ENCODE measurements at regions not wholly inside any gene's neighbourhood (a gene's known extent, or its start where the extent isn't known, plus 50 kb on each side); places are given as distances from the start of the nearest gene placed in this dataset.
"Not testable (repeated sequence)": the region's sequence is repeated elsewhere in the genome, so short reads cannot be mapped to it uniquely, and the experiment has no call there.

GRCh38 chr6:120496661-120497060 lies 837.6 kb downstream of the TBC1D32 start:
- Mint-ChIP-seq H3K4me3 (no peak overlapping the region), H3K9me3 (no peaks in the 10 kb centered on the region), H3K4me1 (no peaks in the 10 kb centered on the region), H3K27ac (no peak overlapping the region), H3K36me3 (no peaks in the 10 kb centered on the region), H3K27me3 (no peaks in the 10 kb centered on the region)

GRCh38 chr6:120493505-120493904 lies 840.8 kb downstream of the TBC1D32 start:
- H3K4me3 Mint-ChIP-seq: no peak overlapping the region
- H3K9me3 Mint-ChIP-seq: no peaks in the 10 kb centered on the region
- no peaks in the 10 kb centered on the region for H3K36me3 Mint-ChIP-seq
- no peaks in the 10 kb centered on the region for H3K27me3 Mint-ChIP-seq
- no peak overlapping the region for H3K27ac Mint-ChIP-seq
- H3K4me1 Mint-ChIP-seq: peaks cover 0 to 2% (median 0%) of the 10 kb centered on the region in 3 donors

- peaks cover 0 to 2% (median 0%) of the 10 kb centered on the region in 3 donors for H3K4me1 Mint-ChIP-seq
- no peak overlapping the region for H3K4me3 Mint-ChIP-seq
- peaks cover 0 to 2% (median 0%) of the 10 kb centered on the region in 3 donors for H3K9me3 Mint-ChIP-seq
- no peak overlapping the region for H3K27ac Mint-ChIP-seq
- H3K27me3 Mint-ChIP-seq: no peaks in the 10 kb centered on the region
- no peaks in the 10 kb centered on the region for H3K36me3 Mint-ChIP-seq
These were observed 844.3 kb downstream of the TBC1D32 start for GRCh38 chr6:120489941-120490340.

DNA sequence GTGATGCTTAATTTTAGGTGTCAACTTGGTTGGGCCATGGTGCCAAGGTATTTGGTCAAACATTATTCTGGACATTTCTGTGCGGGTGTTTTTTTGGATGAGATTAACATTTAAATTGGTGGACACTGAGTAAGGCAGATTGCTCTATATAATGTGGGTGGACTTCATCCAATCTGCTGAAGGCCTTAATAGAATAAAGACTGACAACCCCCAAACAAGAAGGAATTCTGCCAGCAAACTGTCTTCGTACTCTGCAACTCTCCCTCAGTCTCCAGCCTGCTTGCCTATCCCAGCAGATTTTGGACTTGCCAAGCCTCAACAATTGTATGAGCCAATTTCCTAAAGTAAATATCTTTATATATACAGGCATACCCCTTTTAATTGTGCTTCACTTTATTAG lies 850.1 kb downstream of the TBC1D32 start:
- no peak overlapping the region for H3K4me3 Mint-ChIP-seq
- H3K4me1 Mint-ChIP-seq: no peaks in the 10 kb centered on the region
- no peak overlapping the region for H3K27ac Mint-ChIP-seq
- peaks cover 3 to 12% (median 9%) of the 10 kb centered on the region in 3 donors for H3K9me3 Mint-ChIP-seq
- H3K27me3 Mint-ChIP-seq: no peaks in the 10 kb centered on the region
- no peaks in the 10 kb centered on the region for H3K36me3 Mint-ChIP-seq

DNA sequence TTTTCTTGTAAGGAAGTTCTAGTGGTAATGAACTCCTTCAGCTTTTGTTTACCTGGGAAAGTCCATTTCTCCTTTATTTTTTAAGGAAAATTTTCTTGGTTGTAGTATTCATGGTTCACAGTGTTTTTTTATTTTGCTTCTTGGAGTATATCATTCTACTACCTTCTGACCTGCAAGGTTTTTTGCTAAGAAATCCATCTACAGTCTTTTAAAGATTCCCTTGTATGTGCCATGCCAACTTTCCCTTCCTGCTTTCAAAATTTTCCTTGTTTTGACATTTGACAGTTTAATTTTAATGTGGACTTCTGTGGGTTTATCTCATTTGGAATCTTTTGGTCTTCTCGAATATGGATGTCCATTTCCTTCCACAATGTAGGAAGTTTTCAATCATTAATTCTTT lies 855.6 kb downstream of the TBC1D32 start:
- Mint-ChIP-seq H3K27me3 (no peaks in the 10 kb centered on the region), H3K27ac (no peak overlapping the region), H3K4me3 (no peak overlapping the region), H3K9me3 (peaks cover 0 to 35% (median 12%) of the 10 kb centered on the region in 3 donors), H3K36me3 (no peaks in the 10 kb centered on the region), H3K4me1 (no peaks in the 10 kb centered on the region)

GRCh38 chr6:120473804-120474203 lies 860.5 kb downstream of the TBC1D32 start:
- Mint-ChIP-seq H3K4me3 (no peak overlapping the region), H3K27ac (no peak overlapping the region), H3K9me3 (peaks cover 0 to 20% (median 6%) of the 10 kb centered on the region in 3 donors), H3K27me3 (no peaks in the 10 kb centered on the region), H3K4me1 (no peaks in the 10 kb centered on the region), H3K36me3 (no peaks in the 10 kb centered on the region)

- peaks cover 0 to 6% (median 0%) of the 10 kb centered on the region in 3 donors for H3K9me3 Mint-ChIP-seq
- H3K27ac Mint-ChIP-seq: no peak overlapping the region
- peaks cover 0 to 3% (median 0%) of the 10 kb centered on the region in 3 donors for H3K4me1 Mint-ChIP-seq
- no peaks in the 10 kb centered on the region for H3K36me3 Mint-ChIP-seq
- H3K27me3 Mint-ChIP-seq: no peaks in the 10 kb centered on the region
- H3K4me3 Mint-ChIP-seq: no peak overlapping the region
These were observed 865.8 kb downstream of the TBC1D32 start for GRCh38 chr6:120468486-120468885.

DNA sequence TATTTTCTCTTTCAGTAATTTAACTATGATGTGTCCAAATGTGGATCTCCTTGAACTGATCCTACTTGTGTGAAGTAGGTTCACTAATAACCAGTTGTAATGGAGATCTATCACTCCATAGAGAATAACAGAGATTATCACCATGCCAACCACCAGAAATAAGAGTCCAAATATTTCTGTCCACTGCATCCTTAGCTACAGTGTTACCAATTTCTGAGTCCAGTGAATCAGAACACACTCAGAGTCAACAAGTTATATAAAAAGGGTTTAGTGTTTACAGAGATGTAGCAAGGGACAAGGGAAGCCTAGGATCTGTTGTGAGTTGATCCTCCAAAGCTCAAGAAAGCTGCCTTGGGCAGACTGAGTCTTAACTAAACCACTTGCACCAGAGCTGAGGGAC lies 882.8 kb downstream of the TBC1D32 start:
- Mint-ChIP-seq H3K4me1 (no peaks in the 10 kb centered on the region), H3K4me3 (no peak overlapping the region), H3K9me3 (peaks cover 0 to 4% (median 0%) of the 10 kb centered on the region in 3 donors), H3K36me3 (no peaks in the 10 kb centered on the region), H3K27ac (no peak overlapping the region), H3K27me3 (no peaks in the 10 kb centered on the region)

DNA sequence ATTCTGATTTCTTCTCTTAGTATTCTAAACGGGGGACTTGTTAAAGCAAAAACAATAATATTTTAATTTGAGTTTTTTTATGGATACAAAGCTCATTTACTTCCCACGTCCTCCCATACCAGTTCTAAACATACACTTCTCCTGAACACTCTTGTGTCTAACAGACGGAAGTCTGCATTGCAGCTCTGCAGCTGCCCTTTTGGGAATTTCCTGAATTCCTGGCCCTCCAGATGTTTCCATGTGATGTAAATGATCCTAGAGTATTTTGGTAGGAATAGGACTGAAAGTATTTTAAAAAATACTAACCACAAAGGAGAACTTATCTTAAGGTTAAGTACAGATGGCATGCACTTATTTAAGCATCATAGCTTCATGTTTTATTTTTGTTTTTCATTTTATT lies 886.7 kb downstream of the TBC1D32 start:
- no peaks in the 10 kb centered on the region for H3K36me3 Mint-ChIP-seq
- no peaks in the 10 kb centered on the region for H3K27me3 Mint-ChIP-seq
- H3K4me1 Mint-ChIP-seq: no peaks in the 10 kb centered on the region
- H3K4me3 Mint-ChIP-seq: no peak overlapping the region
- H3K27ac Mint-ChIP-seq: no peak overlapping the region
- no peaks in the 10 kb centered on the region for H3K9me3 Mint-ChIP-seq

DNA sequence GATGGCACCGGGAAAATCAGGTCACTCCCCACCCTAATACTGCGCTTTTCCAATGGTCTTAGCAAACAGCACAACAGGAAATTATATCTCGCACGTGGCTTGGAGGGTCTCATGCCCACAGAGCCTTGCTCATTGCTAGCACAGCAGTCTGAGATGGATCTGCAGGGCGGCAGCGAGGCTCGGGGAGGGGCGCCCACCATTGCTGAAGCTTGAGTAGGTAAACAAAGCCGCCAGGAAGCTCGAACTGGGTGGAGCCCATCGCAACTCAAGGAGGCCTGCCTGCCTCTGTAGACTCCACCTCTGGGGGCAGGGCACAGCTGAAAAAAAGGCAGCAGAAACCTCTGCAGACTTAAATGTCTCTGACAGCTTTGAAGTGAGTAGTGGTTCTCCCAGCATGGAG lies 901.4 kb downstream of the TBC1D32 start:
- H3K9me3 Mint-ChIP-seq, H3K4me3 Mint-ChIP-seq, H3K36me3 Mint-ChIP-seq: not testable (repeated sequence)

GRCh38 chr6:120431841-120432240 lies 902.4 kb downstream of the TBC1D32 start:
- Mint-ChIP-seq H3K27me3 (no peaks in the 10 kb centered on the region), H3K4me3 (no peak overlapping the region), H3K9me3 (peaks cover 0 to 4% (median 2%) of the 10 kb centered on the region in 3 donors), H3K36me3 (no peaks in the 10 kb centered on the region), H3K27ac (no peak overlapping the region), H3K4me1 (no peaks in the 10 kb centered on the region)

More for the DNA sequence above, 901.4 kb downstream of the TBC1D32 start:
- H3K4me1 Mint-ChIP-seq, H3K27me3 Mint-ChIP-seq, H3K27ac Mint-ChIP-seq: not testable (repeated sequence)

- Mint-ChIP-seq H3K9me3 (no peaks in the 10 kb centered on the region), H3K36me3 (no peaks in the 10 kb centered on the region), H3K27me3 (no peaks in the 10 kb centered on the region), H3K27ac (no peak overlapping the region), H3K4me3 (no peak overlapping the region), H3K4me1 (peaks cover 0 to 3% (median 0%) of the 10 kb centered on the region in 3 donors)
These were observed 922.9 kb downstream of the TBC1D32 start for GRCh38 chr6:120411394-120411793.

DNA sequence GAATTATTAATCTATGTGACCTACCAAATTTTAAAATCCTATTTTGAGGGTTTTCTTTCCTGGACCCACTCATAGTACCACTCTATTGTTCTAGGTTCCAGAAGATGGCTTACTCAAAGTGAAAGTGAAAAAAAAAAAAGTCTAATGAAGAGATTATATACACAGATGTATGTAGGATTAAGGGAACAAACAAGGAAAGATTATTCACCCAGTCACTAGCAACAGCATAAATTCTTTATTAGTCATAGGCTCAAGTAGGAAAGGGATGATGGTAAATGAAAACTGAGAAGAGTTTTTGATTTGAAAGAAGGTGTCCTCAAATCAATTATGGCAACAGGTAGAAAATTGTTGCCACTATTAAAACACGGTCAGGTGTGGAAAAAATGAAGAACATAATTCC lies 923.7 kb downstream of the TBC1D32 start:
- no peaks in the 10 kb centered on the region for H3K9me3 Mint-ChIP-seq
- no peaks in the 10 kb centered on the region for H3K36me3 Mint-ChIP-seq
- H3K27me3 Mint-ChIP-seq: no peaks in the 10 kb centered on the region
- peaks cover 0 to 3% (median 0%) of the 10 kb centered on the region in 3 donors for H3K4me1 Mint-ChIP-seq
- H3K4me3 Mint-ChIP-seq: no peak overlapping the region
- H3K27ac Mint-ChIP-seq: no peak overlapping the region

DNA sequence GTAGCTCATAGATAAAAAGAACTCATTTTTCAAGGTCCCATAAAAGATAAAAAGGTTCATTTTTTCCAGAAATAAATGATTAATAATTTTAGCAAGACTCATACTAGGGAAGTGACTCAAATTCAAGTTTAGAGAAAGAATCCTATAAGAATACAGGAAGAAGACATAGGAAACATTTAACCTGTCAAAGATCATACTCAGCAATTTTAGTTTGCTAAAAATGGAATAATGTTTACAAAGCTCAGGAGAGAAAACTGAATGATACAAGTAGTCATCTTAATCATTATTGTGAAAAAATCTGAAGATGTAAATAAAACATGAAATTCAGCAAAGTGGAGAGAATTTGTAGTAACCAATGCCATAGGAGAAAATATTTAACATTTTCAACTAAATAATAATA lies 926.6 kb downstream of the TBC1D32 start:
- Mint-ChIP-seq H3K27ac (no peak overlapping the region), H3K27me3 (no peaks in the 10 kb centered on the region), H3K4me1 (peaks cover 0 to 3% (median 0%) of the 10 kb centered on the region in 3 donors), H3K4me3 (no peak overlapping the region), H3K9me3 (peaks cover 4 to 5% (median 4%) of the 10 kb centered on the region in 3 donors), H3K36me3 (no peaks in the 10 kb centered on the region)

DNA sequence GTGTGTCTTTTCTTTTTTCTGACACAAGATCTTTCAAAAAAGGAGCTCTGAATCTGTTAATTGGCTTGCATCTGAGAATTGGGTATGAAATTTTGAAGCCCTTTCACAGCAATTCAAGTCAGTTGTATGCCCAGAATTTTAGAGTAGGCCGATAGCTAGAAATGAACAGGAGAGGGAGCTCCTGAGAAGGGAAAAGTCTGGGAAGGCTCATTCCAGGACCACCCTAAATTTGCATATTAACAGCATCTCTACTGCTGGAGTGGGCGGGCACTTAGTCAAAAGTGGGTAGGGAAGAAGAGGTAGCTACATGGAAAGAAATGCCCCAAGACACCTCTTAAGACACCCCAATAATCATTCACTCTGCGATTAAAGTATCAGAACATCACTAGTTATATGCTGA lies 928.3 kb downstream of the TBC1D32 start:
- H3K4me3 Mint-ChIP-seq: no peak overlapping the region
- H3K9me3 Mint-ChIP-seq: peaks cover 4 to 8% (median 8%) of the 10 kb centered on the region in 3 donors
- no peak overlapping the region for H3K27ac Mint-ChIP-seq
- no peaks in the 10 kb centered on the region for H3K27me3 Mint-ChIP-seq
- no peaks in the 10 kb centered on the region for H3K36me3 Mint-ChIP-seq
- peaks cover 0 to 3% (median 0%) of the 10 kb centered on the region in 3 donors for H3K4me1 Mint-ChIP-seq

DNA sequence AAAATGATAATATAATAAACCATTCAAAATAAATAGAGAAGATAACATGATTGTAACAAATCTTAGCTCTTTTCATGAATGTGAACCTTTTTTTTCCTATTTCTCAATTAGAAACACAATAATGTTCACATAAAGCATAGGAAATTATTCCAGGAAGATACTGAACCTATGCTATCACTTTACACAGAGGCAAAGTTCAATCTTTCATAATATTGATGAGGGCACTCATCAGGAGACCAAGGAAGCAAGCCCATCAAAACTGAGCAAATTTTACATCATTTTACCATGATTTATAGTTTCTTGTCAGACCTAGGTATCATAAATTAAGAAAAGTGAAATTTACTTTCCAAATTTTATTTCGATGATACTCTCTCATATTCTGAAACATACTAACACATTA lies 938.5 kb downstream of the TBC1D32 start:
- Mint-ChIP-seq H3K4me3 (no peak overlapping the region), H3K27ac (no peak overlapping the region), H3K4me1 (no peaks in the 10 kb centered on the region), H3K27me3 (no peaks in the 10 kb centered on the region), H3K9me3 (peaks cover 0 to 2% (median 0%) of the 10 kb centered on the region in 3 donors), H3K36me3 (no peaks in the 10 kb centered on the region)

- Mint-ChIP-seq H3K4me1 (no peaks in the 10 kb centered on the region), H3K27me3 (no peaks in the 10 kb centered on the region), H3K4me3 (no peak overlapping the region), H3K36me3 (no peaks in the 10 kb centered on the region), H3K9me3 (peaks cover 0 to 2% (median 0%) of the 10 kb centered on the region in 3 donors), H3K27ac (no peak overlapping the region)
These were observed 939.0 kb downstream of the TBC1D32 start for GRCh38 chr6:120395330-120395729.

All from IgD-negative memory B cell (primary cell).